GM23338 (cell line): ENCODE measurements at regions not wholly inside any gene's neighbourhood (a gene's known extent, or its start where the extent isn't known, plus 50 kb on each side); places are given as distances from the start of the nearest gene placed in this dataset.

Experiments used
- ATAC-seq: fragments of 200-7000 bp; cut with Tn5 transposase; 3 replicates; pipeline ENCODE4 v1.9.1; 2020
- DNase-seq: peaks from one replicate; pipeline ENCODE4 v3.0.0-alpha.2; 2015; ENCODE audit warnings: low spot score
- H2AFZ ChIP-seq: fragments of 200-600 bp; sonication (generic); 2 replicates; pipeline ENCODE4 v1.8.0; 2016; ENCODE audit warnings: antibody characterized with exemption, mild to moderate bottlenecking, moderate library complexity
- H3F3A ChIP-seq: fragments of 200-600 bp; sonication (generic); replicated peaks from 2 replicates; pipeline ENCODE4 v1.8.0; 2017; ENCODE audit warnings: antibody characterized with exemption, mixed run types, low read depth
- H3K27ac ChIP-seq: fragments of 200-600 bp; sonication (generic); 2 replicates; pipeline ENCODE4 v1.6.1; 2016; ENCODE audit warnings: low read depth
- H3K27me3 ChIP-seq: fragments of 200-600 bp; sonication (generic); 2 replicates; pipeline ENCODE4 v1.8.0; 2016; ENCODE audit warnings: mild to moderate bottlenecking, mixed run types, moderate library complexity; ENCODE audit not compliant: insufficient read depth
- H3K36me3 ChIP-seq: fragments of 200-600 bp; sonication (generic); 2 replicates; pipeline ENCODE4 v1.8.0; 2016; ENCODE audit warnings: mild to moderate bottlenecking; ENCODE audit not compliant: insufficient read depth
- H3K4me1 ChIP-seq: fragments of 200-600 bp; sonication (generic); 2 replicates; pipeline ENCODE4 v1.8.0; 2016; ENCODE audit warnings: mild to moderate bottlenecking, moderate library complexity; ENCODE audit not compliant: insufficient read depth
- H3K4me2 ChIP-seq: fragments of 200-600 bp; sonication (generic); 2 replicates; pipeline ENCODE4 v1.7.1; 2017; ENCODE audit warnings: mixed run types
- H3K4me3 ChIP-seq: fragments of 200-600 bp; sonication (generic); 2 replicates; pipeline ENCODE4 v1.6.1; 2016; ENCODE audit warnings: mixed run types
- H3K79me2 ChIP-seq: fragments of 200-600 bp; sonication (generic); replicated peaks from 2 replicates; pipeline ENCODE4 v1.8.0; 2017; ENCODE audit warnings: mild to moderate bottlenecking; ENCODE audit not compliant: insufficient read depth
- H3K9me2 ChIP-seq: fragments of 200-600 bp; sonication (generic); 2 replicates; pipeline ENCODE4 v1.8.0; 2017; ENCODE audit not compliant: insufficient read depth
- H4K20me1 ChIP-seq: fragments of 200-600 bp; sonication (generic); replicated peaks from 2 replicates; pipeline ENCODE4 v1.8.0; 2017; ENCODE audit warnings: mild to moderate bottlenecking; ENCODE audit not compliant: insufficient read depth
- H3K27ac Mint-ChIP-seq: 2 replicates; pipeline ENCODE4 v1.8.0; 2020; ENCODE audit warnings: inconsistent platforms, mild to moderate bottlenecking, moderate library complexity, mixed read lengths
- H3K27me3 Mint-ChIP-seq: 3 replicates; pipeline ENCODE4 v1.8.0; 2022; ENCODE audit warnings: low read depth, mild to moderate bottlenecking, moderate library complexity, mixed read lengths, inconsistent platforms; ENCODE audit not compliant: insufficient read depth, poor library complexity
- H3K36me3 Mint-ChIP-seq: 3 replicates; pipeline ENCODE4 v1.8.0; 2021; ENCODE audit warnings: low read depth, mild to moderate bottlenecking, inconsistent platforms, moderate library complexity, mixed read lengths
- H3K4me1 Mint-ChIP-seq: 3 replicates; pipeline ENCODE4 v1.8.0; 2020; ENCODE audit warnings: mild to moderate bottlenecking, inconsistent platforms, mixed read lengths
- H3K4me3 Mint-ChIP-seq: 3 replicates; pipeline ENCODE4 v1.8.0; 2021; ENCODE audit warnings: moderate library complexity, mild to moderate bottlenecking, inconsistent platforms, mixed read lengths
- H3K9me3 Mint-ChIP-seq: 3 replicates; pipeline ENCODE4 v1.8.0; 2020; ENCODE audit warnings: moderate library complexity, mild to moderate bottlenecking, inconsistent platforms, mixed read lengths
- CREB1 ChIP-seq: fragments of 250-450 bp; sonication (Bioruptor Pico); IDR thresholded peaks from 2 replicates; pipeline ENCODE4 v1.5.0; 2020; ENCODE audit warnings: low read depth, mild to moderate bottlenecking, moderate library complexity
- CTCF ChIP-seq, 2 experiments: fragments of 200-600 bp in 1 of 2; sonication (generic) in 1 of 2; conservative IDR thresholded peaks; 2 replicates each; pipeline versions ENCODE4 v1.5.1 to v1.6.1; 2016 to 2017; ENCODE audit warnings: antibody characterized with exemption in 2 of 2, low read depth in 2 of 2, mild to moderate bottlenecking in 2 of 2, moderate library complexity in 1 of 2
- EZH2 ChIP-seq: fragments of 200-600 bp; sonication (generic); IDR thresholded peaks from one replicate; pipeline ENCODE4 v1.8.0; 2017; ENCODE audit warnings: antibody characterized with exemption, mild to moderate bottlenecking, low read depth; ENCODE audit not compliant: unreplicated experiment
- JUNB ChIP-seq: IDR thresholded peaks from one replicate; pipeline ENCODE4 v1.6.1; 2016; ENCODE audit warnings: antibody characterized with exemption; ENCODE audit not compliant: unreplicated experiment
- ZNF114 ChIP-seq: fragments of 250-450 bp; sonication (Bioruptor Pico); IDR thresholded peaks from 2 replicates; pipeline ENCODE4 v1.5.0; 2020; ENCODE audit warnings: mild to moderate bottlenecking, moderate library complexity
- ZNF331 ChIP-seq: fragments of 250-450 bp; sonication (Bioruptor Pico); IDR thresholded peaks from 2 replicates; pipeline ENCODE4 v1.5.0; 2020; ENCODE audit warnings: low read depth, mild to moderate bottlenecking, moderate library complexity
- ZNF462 ChIP-seq: fragments of 250-450 bp; sonication (Bioruptor Pico); IDR thresholded peaks from 2 replicates; pipeline ENCODE4 v1.5.0; 2020; ENCODE audit warnings: mild to moderate bottlenecking, moderate library complexity

GRCh38 chr4:188714501-188714900 lies 575.3 kb downstream of the TRIML1 start (continued):
- TF ChIP-seq ZNF462 (CRISPR knock-in tag) (no peak), ZNF114 (no peak), CTCF (conservative IDR thresholded peaks at IDR 0.05; ENCODE audit: low read depth in 2 of 2) (no peak)

- peaks cover 3% of the 10 kb centered on the region; the same call in 1 of the 3 replicates for H3K9me3 Mint-ChIP-seq
- no peaks in the 10 kb centered on the region for H3K4me1 Mint-ChIP-seq
- Histone ChIP-seq H3K79me2 (no peaks in the 10 kb centered on the region), H3F3A (no peaks in the 10 kb centered on the region), H3K27ac (no peak overlapping the region), H4K20me1 (no peaks in the 10 kb centered on the region), H3K9me2 (no peaks in the 10 kb centered on the region), H3K27me3 (no peaks in the 10 kb centered on the region), H2AFZ (no peak overlapping the region; the same call in 1 of the 2 replicates), H3K4me3 (no peak overlapping the region), H3K4me2 (no peak overlapping the region), H3K36me3 (no peaks in the 10 kb centered on the region), H3K4me1 (no peaks in the 10 kb centered on the region)
- no peaks in the 10 kb centered on the region for H3K36me3 Mint-ChIP-seq
- no peak overlapping the region for H3K27ac Mint-ChIP-seq
- no peak overlapping the region for H3K4me3 Mint-ChIP-seq
- no peaks in the 10 kb centered on the region for H3K27me3 Mint-ChIP-seq
- ATAC-seq, result no peak
- DNase-seq, result no peak
- TF ChIP-seq EZH2, result no peak
- no peak for TF ChIP-seq ZNF114
- no peak for TF ChIP-seq CTCF (conservative IDR thresholded peaks at IDR 0.05; ENCODE audit: low read depth in 2 of 2)
- TF ChIP-seq JUNB, result no peak
- no peak for TF ChIP-seq ZNF331 (CRISPR knock-in tag)
- TF ChIP-seq CREB1, result no peak
Observed at GRCh38 chr4:188714907-188715306, 575.7 kb downstream of the TRIML1 start.
